NCI-H460 (cell line): ENCODE measurements at regions not wholly inside any gene's neighbourhood (a gene's known extent, or its start where the extent isn't known, plus 50 kb on each side); places are given as distances from the start of the nearest gene placed in this dataset.
"Not testable (repeated sequence)": the region's sequence is repeated elsewhere in the genome, so short reads cannot be mapped to it uniquely, and the experiment has no call there.

Source experiments
- DNase-seq: peaks from one replicate; pipeline ENCODE4 v3.0.0-alpha.2; 2016; ENCODE audit warnings: low read depth; ENCODE audit errors: extremely low read depth

DNA sequence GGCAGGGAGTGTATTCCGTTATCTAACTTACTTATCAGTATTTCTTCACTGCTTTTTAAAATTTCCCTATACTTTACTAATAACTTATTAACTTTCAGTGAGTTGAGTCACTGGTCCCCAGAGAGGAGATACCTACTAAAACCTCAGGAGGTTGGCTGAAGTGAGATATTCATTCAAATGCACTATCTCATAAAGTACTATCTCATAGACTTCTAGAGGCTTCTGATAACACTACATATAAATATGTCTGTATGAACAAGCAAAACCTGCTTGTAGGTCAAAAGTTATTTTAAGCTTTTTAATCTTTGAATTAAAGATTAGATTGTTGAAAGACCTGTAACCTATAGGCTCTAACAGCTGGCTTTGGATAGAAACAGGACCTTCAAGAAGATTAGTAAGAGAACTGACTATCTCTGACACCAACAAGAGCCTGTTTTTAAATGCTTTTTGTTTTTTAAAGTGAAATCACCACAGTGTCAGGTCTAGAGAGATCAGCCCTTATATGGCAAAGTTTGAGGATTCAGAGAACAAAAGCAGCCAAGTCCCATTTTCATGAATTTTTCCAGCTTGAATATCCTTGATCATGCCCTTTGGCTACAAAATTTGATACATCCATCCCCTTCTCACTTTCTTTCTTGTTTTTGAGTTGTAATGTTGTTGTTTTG lies 242.2 kb downstream of the ARL4A start:
- DNase-seq: no peak

DNA sequence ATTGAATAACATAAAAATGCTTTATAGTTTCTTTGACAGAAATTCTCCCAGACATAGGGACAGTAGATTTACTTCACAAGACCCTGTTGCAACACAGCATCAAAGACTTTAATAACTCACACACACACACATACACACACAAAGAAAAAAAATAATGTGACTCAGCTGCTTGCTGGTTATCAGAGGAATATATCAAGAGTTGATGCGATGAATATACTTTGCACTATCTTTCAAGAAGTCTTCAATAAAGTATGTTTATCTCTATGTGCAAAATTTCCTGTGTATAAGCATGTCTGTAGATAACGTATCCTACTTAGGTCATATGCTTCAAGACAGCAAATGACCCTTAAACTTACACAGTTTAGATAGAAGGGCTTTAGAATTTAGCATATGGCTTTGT lies 243.1 kb downstream of the ARL4A start:
- DNase-seq: no peak

DNA sequence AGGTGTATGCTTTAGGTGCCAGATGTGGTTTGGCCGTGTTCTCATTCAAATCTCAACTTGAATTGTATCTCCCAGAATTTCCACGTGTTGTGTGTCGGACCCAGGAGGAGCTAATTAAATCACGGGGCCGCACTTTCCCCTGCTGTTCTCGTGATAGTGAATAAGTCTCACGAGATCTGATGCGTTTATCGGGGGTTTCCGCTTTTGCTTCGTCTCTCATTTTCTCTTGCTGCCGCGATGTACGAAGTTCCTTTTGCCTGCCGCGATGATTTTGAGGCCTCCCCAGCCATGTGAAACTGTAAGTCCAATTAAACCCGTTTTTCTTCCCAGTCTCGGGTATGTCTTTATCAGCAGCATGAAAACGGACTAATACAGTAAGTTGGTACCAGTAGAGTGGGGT lies 244.0 kb downstream of the ARL4A start:
- not testable (repeated sequence) for DNase-seq

DNA sequence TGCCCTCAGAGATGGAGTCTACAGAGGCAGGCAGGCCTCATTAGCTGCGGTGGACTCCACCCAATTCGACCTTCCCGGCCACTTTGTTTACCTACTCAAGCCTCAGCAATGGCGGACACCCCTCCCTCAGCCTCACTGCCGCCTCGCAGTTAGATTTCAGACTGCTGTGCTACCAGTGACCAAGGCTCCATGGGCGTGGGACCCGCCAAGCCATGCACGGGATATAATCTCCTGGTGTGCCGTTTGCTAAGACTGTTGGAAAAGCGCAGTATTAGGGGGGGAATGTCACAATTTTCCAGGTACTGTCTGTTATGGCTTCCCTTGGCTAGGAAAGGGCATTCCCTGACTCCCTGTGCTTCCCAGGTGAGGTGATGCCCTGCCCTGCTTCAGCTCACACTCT lies 252.3 kb downstream of the ARL4A start:
- DNase-seq: no peak

DNA sequence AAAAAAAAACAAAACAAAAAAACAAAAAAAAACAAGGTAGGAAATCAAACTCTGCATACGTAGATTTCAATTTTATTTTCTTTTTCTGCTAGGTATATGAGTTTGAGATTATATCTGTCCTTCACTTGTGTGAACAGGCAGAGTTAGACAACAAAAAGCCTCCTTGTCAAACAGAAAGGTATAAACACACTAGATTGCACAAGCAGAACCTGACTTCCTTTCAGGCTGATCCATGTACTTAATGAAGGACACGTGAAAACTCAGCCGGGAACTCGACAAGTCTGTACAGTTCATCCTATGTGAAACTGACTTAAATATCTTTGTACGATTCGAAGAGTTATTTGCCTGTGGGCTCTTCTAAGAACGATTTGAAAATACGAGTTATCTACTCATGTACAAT lies 254.1 kb downstream of the ARL4A start:
- no peak for DNase-seq

DNA sequence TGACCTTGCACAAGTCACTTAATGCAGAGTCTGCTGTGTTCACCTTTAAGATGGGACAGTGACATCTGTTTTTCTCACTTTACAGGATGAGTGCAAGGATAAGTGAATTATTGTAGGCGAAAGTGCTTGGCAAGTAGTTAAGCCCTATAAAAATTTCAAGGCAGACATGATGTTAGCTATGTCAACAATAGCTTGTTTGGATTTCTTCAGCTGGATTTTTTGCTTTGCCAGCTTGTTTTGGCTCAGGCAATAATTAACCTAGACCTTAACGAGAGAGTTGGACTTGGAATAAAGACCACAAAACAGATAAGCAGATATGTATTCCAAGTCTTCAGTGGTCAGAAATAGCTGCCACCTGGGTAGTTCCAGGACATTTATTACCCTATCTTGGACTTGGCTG lies 255.2 kb downstream of the ARL4A start:
- no peak for DNase-seq

DNA sequence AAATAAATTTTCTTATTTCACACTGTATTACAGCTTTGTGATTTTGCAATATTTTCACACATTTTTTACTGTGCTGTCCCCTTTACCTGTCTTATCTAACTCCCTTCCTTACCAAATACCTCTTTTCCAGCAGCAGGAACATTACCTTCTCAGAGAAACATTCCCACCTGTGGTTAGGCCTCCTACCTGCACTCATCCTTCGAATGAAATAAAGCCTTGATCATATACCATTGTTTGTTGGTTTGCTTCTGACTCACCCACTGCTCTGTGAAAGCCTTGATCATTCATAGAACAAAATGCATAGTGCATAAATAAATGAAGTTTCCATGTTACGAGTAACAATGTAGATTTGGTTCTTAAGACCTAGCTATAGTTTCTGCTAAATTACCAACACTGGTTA lies 256.3 kb downstream of the ARL4A start:
- DNase-seq: no peak

DNA sequence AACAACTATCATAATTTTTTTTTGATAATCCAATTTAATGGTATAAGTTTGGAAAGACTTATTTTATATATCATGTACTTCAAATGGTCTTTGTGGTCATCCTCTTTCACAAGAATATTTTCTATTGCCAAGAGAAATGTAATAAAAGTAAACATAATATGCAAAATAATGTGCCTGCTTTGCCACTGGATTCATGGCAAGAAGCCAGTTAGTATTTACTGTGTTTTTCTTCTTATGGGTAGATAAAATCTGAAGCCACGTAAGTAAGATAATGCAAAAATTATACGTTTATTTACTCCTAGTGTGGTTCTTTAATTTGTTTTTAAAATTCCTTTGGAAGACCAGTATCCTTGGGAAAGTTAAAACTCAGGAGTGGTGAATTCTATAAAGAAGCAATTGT lies 258.5 kb downstream of the ARL4A start:
- DNase-seq: no peak

DNA sequence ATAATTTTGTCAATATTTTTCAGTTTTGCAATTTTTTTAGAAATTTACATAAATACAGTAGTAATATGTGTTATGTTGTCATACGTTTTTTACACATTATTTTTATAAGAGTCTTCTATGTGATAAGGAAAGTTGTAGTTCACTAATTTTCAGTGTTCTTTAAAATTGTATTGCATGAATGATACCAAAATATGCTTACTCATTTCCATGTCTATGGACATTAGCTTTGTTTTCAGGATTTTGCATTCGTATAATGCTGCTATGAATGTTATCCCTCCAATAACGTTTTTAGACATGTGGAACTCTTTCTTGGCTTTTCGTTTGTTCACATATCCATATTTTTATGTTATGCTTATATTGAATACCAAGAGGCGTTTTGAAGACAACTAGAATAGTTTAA lies 260.0 kb downstream of the ARL4A start:
- no peak for DNase-seq

DNA sequence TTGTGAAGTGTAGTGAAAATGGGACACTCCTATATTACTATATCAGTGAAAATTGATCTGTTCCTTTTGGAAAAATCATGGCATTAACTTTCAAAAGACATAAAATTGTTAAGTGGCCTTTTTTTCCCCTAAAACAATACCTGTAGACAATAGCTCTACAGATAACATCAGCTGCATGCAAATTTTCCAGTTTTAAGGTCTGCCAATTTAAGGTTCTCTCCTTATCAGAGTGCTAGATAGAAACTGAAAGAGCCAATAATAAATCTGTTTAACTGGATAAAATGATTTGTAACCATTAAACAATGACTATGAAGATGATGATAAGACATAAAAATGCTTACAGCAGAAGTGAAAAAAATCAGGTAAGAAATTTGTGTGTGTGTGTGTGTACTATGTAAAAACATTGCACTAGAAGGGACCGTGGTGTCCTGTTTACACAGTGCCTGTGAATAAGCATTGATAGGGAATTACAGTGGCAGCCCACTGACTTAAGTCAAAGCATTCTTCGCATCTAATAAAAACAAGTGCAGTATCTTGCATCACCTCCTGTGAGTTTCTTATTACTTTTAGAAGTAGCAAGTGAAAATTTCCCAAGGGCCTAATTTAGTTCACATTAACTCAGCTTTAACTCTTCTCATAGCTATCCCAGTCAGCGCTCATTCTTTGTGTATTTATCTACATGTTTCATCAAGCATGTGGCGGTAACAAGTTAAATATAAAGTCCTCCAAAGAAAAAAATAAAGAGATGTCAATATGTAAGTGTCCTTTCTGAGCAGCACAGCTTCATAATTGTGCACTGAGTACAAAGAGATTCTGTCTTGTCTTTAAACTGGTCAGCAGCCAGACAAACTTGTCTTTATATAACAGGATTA lies 261.9 kb downstream of the ARL4A start:
- DNase-seq: peak; percentile 78

DNA sequence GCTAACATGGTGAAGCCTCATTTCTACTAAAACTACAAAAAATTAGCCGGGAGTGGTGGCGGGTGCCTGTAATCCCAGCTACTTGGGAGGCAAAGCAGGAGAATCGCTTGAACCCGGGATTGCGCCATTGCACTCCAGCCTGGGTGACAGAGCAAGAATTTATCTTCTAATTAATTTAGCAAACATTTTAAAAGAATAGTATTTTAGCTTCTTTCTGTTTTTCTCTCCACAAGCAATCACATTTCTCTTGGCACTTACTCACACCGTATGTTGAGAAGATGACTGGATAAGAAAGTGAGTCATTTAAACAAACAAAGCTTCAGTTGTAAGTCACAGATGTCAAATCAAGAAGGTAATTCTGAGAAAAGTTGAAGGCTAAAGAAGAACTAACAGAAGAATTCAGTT lies 264.0 kb downstream of the ARL4A start:
- DNase-seq: peak; percentile 60

DNA sequence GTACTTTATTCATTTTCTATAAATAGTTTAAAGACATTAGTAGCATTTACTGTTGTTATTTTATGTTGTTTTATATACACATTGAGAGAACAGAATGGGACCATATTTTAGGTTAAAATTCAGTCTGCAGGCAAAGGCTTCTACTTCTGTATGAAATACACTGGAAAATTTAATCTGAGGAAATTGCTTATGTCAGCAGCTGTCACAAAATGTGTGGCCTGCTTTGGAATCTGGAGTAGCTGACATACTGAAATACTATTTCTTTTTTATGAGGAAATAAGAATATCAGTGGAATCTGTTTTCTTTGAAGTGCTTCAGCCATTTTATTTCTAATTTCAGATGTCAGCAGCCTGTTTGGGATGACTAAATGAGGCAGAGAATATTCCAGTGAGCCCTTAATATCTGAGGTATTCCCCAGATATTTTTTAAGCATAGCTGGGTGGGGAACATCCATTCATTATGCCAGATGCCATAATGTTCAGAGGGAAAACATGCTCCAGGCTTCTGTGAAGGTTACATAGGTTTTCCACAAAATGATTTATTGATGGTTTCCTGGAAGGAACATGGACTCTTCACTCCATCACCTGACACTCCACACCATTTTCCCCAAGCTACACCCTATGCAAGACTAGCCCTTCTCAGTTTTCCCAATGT lies 267.1 kb downstream of the ARL4A start:
- DNase-seq: no peak

DNA sequence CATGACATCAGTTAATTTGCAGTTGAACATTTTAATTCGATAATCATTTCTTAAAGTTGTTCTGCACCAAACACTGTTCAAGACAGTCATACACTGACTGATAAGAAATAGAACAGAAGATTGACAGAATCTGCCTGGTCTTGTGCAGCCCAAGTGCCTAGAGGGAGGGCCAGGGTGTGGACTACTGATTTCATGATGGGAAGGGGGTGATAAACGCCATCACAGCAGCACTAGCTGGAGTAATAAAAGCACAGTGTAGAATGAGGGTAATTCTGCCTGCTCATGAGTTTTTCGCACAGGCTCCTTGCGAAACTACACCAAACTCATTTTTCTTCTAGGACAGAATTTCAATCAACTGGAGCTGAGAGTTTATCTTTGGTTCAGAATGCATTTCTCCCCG lies 270.1 kb downstream of the ARL4A start:
- DNase-seq: no peak

DNA sequence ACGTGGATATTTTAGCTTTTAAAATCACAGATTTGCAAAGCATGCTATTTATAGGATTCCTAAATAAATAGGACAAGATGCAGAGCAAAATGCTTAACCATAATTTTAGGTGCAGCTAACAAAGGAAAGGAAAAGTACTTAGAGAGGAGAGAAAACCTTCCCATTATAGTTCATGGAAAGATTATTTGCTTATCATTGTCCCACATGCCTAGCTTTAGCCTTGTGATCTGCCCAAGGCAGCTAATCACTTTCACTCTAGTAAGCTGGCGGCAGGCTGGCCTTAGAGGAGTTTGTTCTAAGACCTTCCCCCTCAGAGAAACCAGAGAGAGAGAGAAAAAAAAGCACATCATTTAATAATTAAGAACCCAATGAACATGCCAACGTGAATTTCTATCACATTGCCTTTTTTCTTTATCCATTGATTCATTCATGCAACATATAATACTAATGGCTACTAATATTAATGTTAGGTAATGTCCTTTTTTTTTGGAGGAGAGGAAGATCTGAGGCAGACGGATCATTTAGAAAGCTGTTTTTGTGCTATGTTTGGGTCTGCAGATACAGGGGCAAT lies 274.6 kb downstream of the ARL4A start:
- DNase-seq: no peak

DNA sequence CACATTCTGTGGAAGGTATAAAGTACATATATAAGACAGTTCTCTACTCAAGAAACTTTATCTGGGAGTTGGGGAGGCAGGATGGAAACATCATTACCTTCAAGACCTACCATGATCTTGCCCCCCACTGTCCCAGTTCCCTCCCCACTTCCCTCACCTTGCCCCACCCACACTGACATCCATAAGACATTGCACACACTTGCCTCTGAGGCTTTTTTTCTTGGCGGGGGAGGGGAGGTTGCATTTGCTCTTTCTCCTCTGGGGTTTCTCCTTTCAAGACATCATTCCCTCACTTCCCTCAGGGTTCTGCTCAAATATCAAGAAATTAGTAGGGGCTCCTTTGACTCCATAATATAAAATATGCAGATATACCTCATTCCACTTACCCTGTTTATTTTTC lies 276.0 kb downstream of the ARL4A start:
- DNase-seq: no peak

DNA sequence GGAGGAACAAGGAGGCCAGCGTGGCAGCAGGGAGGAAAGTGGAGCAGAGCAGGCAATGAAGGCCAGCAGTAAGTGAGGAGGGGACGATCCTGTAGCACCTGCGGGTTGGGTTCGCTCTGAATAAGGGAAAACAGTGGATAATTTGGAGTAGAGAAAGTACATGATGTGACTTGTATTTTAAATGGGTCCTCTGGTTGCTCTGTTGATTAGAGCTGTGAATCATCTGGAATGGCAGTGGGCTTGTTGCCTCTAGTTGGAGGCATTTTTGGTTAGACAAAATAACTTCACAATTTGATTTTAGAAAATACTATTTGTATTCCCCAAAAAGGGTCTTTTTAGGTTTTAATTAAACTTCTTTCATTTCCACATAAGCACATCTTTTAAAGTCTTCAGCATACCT lies 277.4 kb downstream of the ARL4A start:
- no peak for DNase-seq

DNA sequence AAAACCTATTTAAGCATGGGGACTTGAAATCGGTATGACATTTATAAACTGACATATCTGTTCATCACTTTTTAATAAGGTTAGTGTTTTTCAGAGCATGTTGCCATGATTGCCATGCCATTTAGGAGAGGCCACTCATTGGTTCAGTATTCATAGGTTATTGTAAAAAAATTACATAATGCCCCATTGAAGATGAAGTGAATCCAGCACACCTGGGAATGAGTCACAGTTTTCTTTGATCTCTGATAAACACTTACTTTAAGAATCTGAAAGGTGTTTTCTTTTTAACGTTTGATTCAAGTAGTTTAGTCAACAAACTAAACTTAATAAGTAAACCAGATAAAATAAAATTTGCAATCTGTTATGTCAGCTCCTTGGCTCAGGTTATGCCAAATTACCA lies 278.3 kb downstream of the ARL4A start:
- no peak for DNase-seq

DNA sequence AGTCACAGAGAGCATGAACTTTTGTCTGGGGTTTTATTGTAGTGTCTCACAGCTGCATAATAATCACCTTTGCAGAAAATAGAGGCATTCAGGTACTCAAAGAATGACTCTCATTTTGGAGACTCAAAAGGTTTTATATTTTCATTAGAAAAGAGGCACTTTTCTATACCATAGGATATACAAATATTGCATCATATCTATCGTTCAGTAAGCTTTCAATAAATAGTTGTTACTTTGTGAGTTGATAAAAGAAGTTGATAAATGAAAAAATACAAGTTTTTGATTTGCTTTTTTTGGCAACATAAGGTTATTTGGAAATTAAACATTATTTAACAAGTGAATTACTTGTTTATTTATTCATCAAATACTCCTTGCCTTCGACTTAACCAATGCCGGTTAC lies 279.9 kb downstream of the ARL4A start:
- no peak for DNase-seq

DNA sequence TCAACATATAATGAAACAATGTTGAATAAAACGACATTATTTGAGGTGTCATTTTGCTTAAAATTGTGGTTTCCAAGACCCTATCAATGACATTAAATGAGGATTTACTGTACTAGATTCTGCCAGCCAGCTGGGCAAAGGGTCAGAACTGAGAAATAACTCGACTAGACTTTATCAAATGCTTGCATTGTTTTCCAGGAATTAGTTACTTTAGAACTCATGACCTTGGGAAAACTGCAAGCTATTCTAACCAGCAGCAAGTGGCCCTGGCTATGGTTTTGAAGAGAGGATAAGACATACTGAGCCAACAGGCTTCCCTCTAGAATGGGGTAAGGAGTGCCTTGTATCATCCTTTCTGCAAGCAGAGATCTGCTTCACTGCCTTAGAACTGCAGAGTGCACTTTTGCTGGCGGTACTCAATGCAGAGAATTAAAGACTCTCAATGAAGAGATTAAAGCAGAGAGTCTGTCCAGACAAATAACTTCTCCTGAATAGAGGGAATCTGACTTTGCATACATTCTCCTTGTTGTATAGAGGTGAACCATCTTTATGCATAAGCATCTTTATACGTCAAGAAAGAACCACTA lies 281.5 kb downstream of the ARL4A start:
- no peak for DNase-seq

DNA sequence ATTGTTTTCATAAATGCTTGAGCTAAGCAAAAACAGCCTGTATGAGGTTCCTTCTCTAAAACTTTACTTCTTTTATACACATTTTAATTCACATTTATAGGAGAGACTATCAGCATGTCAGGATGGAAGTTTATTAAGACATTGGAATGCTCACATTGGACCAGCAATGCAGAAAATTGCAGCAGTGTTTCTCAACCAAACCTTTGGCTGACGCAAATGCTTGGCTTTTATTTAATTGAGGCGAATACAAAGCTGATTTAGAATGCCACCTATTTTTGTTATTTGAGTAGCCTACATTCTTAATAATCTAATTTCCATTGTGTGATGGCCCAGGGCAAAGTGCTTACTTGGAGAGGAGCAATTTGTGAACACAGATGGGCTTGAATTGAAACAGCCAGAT lies 283.2 kb downstream of the ARL4A start:
- no peak for DNase-seq
